AG08395 (cell line): ENCODE measurements at regions not wholly inside any gene's neighbourhood (a gene's known extent, or its start where the extent isn't known, plus 50 kb on each side); places are given as distances from the start of the nearest gene placed in this dataset.
"Not testable (repeated sequence)": the region's sequence is repeated elsewhere in the genome, so short reads cannot be mapped to it uniquely, and the experiment has no call there.

Source experiments
- DNase-seq: peaks from one replicate; pipeline ENCODE4 v3.0.0; 2012; ENCODE audit warnings: mixed read lengths, low spot score

DNA sequence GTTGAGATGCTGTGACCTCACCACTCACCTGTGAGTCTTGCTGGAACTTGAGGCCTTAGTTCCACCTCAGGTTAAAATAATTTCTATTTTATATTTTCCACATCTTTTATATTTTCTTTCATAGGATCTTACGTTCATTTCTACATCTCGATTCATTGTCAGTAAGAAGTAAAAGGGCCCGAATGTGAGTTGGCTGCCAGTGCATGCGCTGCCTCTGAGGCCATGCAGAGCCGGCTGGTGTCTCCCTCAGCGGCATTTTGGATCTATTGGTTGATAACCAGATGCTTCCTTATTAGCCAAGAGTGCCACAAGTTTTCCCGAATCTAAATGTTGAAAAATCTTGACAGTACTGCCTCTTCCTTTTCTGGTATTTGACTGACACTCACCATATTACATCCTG, 347.3 kb downstream of the TEX29 start:
- no peak for DNase-seq

DNA sequence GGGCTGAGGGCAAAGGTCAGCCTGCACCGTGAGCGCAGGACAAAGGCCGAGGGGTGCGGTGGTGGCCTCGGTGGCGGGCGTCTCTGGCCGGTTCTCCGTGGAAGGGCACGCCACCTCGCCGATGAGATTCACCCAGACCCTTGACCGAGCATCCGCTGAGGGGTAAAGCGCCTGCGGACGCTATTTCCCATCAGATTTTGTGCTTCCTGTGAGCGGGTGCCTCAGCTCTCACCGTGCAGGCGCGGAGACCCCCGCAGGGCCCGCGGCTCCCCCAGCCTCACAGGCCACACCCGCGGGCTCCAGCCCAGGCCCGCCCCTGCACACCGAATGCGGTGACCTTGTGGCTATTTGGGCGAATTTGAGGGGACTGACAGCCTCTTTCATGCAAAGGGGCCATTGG, 348.0 kb downstream of the TEX29 start:
- no peak for DNase-seq

DNA sequence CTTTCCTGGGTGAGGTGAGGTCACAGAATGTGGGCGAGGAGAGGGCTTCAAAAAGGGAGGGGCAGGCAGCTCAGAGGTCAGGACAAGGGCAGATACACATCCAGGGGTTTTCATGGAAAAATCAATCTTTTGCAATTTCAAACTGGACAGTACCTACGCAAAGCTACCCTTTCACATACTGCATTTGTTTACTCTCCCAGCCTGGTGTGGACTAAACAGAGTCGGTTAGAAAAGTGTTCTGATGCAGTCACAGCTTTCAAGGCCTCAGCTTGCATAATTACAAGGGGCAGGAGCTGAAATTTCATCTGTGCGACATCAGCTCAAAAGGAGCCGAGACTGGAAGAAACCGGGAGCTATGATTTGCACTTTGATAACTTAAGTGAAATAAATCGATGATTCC, 351.8 kb downstream of the TEX29 start:
- DNase-seq = not testable (repeated sequence)

DNA sequence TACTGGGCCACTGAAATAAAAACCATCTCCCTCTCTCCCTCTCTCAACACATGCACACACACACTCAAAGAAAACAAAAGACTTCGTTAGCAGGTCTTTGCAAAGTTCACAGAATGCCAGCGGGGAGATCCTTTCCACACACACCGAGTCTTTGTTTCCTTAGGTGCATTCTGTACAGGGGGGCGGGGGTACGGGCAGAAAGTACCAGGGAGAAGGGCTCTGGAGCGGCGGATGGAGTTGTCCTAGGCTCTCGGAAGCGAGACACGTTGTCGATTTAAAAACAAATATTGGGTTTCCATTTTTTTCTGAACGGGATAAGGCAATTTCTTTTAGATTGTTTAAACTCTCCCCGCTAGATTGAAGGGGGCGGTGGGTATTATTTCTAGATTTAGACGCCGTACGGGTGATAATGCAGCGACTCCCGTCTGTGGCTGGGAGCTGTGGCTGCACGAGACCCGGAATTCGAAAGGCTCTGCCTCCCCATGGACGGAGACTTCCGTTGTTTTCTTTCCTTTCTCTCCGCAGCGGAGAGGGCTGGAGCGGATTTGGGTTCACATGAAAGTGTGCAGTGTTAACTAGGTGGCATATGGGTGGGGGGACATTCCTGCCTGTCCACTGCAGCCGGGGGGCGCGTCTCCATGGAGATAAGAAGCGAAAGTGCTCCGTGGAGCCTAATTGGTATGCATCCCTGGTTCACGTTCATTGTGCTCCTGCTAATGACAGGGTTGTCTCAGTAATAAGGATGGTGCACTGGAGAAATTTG, 357.9 kb downstream of the TEX29 start:
- DNase-seq = not testable (repeated sequence)

DNA sequence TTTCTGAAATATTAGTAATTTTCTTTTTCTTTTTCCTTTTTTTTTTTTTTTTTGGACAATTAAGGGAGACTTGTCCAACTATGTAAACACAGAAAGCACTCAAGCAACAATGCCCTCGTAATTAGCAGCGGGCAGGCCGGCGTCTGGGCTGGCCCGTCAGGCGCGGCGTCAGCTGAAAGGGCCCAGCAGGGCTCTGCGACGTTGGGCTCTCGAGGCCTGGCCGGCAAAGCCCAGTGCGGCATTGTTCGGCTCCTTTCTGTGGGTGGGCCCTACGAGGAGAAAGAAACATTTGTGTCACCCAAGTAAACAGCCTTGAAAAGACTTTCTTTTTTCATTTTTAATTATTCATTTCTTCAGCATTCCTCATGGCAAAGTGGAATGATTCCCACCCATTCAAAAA, 359.2 kb downstream of the TEX29 start:
- DNase-seq = not testable (repeated sequence)

DNA sequence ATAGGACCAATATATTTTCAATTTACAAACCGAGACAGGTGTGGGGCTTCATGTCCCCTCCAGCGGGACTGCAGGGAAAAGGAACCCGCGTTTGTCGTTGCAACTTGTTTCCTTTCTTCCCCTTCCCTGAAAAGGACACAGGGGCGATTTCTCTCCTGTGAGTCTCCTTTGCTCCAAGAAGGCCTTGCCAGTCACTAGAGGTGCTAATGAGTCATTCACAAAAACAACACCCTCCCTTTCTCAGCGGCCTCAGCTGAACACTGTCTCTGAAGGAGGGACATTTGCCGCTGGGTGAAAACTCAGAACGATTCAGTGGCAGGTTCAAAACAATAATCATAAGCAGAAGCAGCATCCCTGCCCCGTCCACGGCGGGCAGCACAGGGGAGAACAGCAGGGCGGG, 359.7 kb downstream of the TEX29 start:
- not testable (repeated sequence) for DNase-seq

DNA sequence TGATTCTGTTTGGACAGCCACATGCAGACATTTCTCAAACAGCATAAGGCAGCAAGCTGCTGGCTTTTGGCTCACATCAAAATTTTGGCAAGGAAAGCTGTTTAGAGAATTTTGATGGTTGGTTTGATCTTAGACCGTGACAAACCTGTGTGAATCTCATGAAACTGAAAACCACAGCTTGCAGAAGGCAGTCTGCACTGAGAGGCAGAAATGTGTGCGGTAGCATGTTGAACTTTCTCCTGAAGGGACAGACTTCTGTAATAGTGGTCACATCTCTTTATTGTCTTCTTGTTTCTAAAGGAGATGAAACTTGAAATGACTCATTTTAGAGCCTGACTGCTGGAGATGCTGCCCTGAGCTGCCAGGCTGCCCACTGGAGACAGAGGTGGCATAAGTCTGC, 371.6 kb downstream of the TEX29 start:
- not testable (repeated sequence) for DNase-seq

DNA sequence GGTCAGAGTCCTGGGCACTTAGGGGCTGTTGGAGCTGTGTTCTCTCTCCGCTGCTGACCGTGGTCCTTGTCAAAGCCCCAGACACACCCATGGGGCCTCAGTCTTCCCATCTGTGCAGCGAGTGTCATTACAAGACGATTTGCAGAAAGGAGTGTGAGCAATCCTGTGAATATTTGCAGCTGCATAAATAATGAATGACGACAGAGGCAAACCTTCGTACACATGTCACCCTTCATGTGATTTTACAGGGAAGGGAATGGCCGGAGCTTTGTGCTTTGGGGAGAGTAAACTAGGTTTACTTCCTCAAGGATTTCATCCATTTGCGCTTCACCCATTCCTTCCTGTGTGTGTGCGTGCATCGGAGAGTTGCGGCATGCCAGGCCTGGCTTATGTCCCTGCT, 370.8 kb upstream of the SOX1 start:
- not testable (repeated sequence) for DNase-seq

DNA sequence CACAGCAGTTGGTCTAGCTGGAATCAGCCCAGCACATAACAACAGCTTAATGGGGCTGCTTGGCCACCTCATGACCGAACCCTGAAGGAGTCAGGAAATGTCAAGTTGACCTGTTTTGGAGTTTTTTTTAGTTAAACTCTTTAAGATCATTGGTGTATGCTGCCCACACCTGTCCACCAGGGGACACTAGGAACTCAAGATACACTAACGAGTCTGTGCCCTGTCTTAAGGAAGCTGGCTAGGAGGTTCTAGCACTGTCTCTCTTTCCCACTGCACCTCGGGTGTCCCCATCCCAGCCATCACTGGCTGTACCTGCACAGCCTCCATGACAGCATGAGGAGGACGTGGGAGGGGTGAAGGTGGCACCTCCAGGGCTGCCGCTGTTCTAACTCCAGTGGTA, 364.9 kb upstream of the SOX1 start:
- DNase-seq = not testable (repeated sequence)
